ENCODE measurements at regions not wholly inside any gene's neighbourhood (a gene's known extent, or its start where the extent isn't known, plus 50 kb on each side); places are given as distances from the start of the nearest gene placed in this dataset.

DNA sequence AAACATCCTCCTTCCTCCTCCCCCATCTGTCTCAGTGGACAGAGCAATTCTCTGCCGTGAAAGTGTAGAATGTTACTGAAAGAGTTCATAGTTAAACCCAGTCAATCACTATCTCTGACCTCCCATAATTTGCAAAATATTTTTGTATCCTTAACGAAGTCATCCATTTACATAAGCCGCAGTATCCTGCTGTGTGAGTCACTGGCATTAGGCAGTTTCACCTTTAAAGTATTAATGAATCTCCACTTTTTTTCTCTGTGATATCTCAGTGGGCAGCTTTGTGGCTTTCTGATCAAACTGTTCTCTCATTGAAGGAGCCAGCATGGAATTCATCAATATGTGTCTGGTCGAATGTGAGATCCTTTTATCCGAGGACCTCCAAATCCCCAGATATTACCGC is 678.6 kb upstream of the TENM3 start:
- Histone ChIP-seq H4K20me1 (ENCODE audit: control insufficient read depth, insufficient read depth) (no peaks in the 10 kb centered on the region), H3K9me3 (replicated peaks; ENCODE audit: control insufficient read depth, insufficient read depth, low read length) (no peaks in the 10 kb centered on the region), H2AFZ (ENCODE audit: control insufficient read depth, low read depth, low read length) (no peak overlapping the region), H3K27me3 (replicated peaks in 1 of 2; ENCODE audit: control insufficient read depth in 2 of 2, insufficient read depth in 2 of 2, low read length in 1 of 2) (no peaks in the 10 kb centered on the region), H3K4me1 (ENCODE audit: control insufficient read depth, insufficient read depth, low read length) (no peaks in the 10 kb centered on the region), H3K27ac (ENCODE audit: control insufficient read depth, insufficient read depth) (no peak overlapping the region), H3K79me2 (ENCODE audit: control insufficient read depth, insufficient read depth, low read length) (no peaks in the 10 kb centered on the region), H3K9ac (ENCODE audit: control insufficient read depth, insufficient read depth, low read length) (no peak overlapping the region), H3K4me2 (ENCODE audit: control insufficient read depth, insufficient read depth) (no peak overlapping the region), H3K36me3 (ENCODE audit: control insufficient read depth in 2 of 2, insufficient read depth in 2 of 2, low read length in 1 of 2) (no peaks in the 10 kb centered on the region), H3K4me3 (no peak overlapping the region)
- ChIA-PET POLR2A (no interaction called here), SMC1A (ENCODE audit: uncharacterized antibody, unreplicated experiment) (no interaction called here), RAD21 (ENCODE audit: unreplicated experiment) (no interaction called here), CTCF (no interaction called here)
- BruUV-seq (replicated peaks): no TSS peak
- TF ChIP-seq EZH2 (IDR thresholded peaks at IDR 0.05; ENCODE audit: borderline replicate concordance, control insufficient read depth, low read depth, low read length) (no peak), RAD21 (IDR thresholded peaks at IDR 0.05; ENCODE audit: insufficient read depth, low read depth, low read length) (no peak), STAT3 (IDR thresholded peaks at IDR 0.05; ENCODE audit: low read depth, low read length) (no peak), CEBPB (IDR thresholded peaks at IDR 0.05; ENCODE audit: borderline replicate concordance in 1 of 2, low read depth in 2 of 2, low read length in 2 of 2) (no peak), BACH1 (IDR thresholded peaks at IDR 0.05; ENCODE audit: borderline replicate concordance) (no peak), SP1 (IDR thresholded peaks at IDR 0.05; ENCODE audit: low read depth, low read length) (no peak), EP300 (IDR thresholded peaks at IDR 0.05; ENCODE audit: borderline replicate concordance in 1 of 2, control insufficient read depth in 1 of 2, low read depth in 2 of 2, low read length in 2 of 2) (no peak), IKZF2 (IDR thresholded peaks at IDR 0.05) (no peak), CREB1 (IDR thresholded peaks at IDR 0.05; ENCODE audit: low read depth) (no peak), SREBF1 (IDR thresholded peaks at IDR 0.05; ENCODE audit: low read length) (no peak)
- TF ChIP-seq, protein P1, sequence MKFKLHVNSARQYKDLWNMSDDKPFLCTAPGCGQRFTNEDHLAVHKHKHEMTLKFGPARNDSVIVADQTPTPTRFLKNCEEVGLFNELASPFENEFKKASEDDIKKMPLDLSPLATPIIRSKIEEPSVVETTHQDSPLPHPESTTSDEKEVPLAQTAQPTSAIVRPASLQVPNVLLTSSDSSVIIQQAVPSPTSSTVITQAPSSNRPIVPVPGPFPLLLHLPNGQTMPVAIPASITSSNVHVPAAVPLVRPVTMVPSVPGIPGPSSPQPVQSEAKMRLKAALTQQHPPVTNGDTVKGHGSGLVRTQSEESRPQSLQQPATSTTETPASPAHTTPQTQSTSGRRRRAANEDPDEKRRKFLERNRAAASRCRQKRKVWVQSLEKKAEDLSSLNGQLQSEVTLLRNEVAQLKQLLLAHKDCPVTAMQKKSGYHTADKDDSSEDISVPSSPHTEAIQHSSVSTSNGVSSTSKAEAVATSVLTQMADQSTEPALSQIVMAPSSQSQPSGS (IDR thresholded peaks at IDR 0.05; ENCODE audit: low read length): no peak
- 28% methylated on average over 6 of the region's 6 CpGs for WGBS (ENCODE audit: insufficient coverage, insufficient replicate concordance, low lambda C conversion rate, missing lambda C conversion rate)
- no peak for FAIRE-seq
- in situ Hi-C loops (cut with MboI): no loop called here
- intact Hi-C loops (cut with micrococcal nuclease; ENCODE audit: unreplicated experiment): loop anchor here (5.0 kb wide), 1 partner anchor 523 kb away; no protein-coding TSS in a partner anchor
- DNase-seq (ENCODE audit: low read depth, low spot score): no peak
- no peak for ATAC-seq

Data from GM12878 (cell line).